CD1c-positive myeloid dendritic cell (primary cell): ENCODE measurements at regions not wholly inside any gene's neighbourhood (a gene's known extent, or its start where the extent isn't known, plus 50 kb on each side); places are given as distances from the start of the nearest gene placed in this dataset.

Source experiments
- DNase-seq: peaks from one replicate; pipeline ENCODE4 v3.0.0-alpha.2; 2016; ENCODE audit errors: extremely low spot score

GRCh38 chr4:177573507-177573906 is 131.3 kb upstream of the AGA start:
- no peak for DNase-seq

- DNase-seq: no peak
These were observed 132.2 kb upstream of the AGA start for GRCh38 chr4:177574446-177574845.

- no peak for DNase-seq
These were observed 137.4 kb upstream of the AGA start for GRCh38 chr4:177579649-177580048.

- DNase-seq: no peak
These were observed 140.8 kb upstream of the AGA start for GRCh38 chr4:177582992-177583391.

- no peak for DNase-seq
These were observed 145.8 kb upstream of the AGA start for GRCh38 chr4:177587989-177588388.

GRCh38 chr4:177595386-177595785 is 153.1 kb upstream of the AGA start:
- no peak for DNase-seq

GRCh38 chr4:177596035-177596434 is 153.8 kb upstream of the AGA start:
- no peak for DNase-seq

- DNase-seq: no peak
These were observed 154.8 kb upstream of the AGA start for GRCh38 chr4:177596991-177597390.

- DNase-seq: no peak
These were observed 163.0 kb upstream of the AGA start for GRCh38 chr4:177605252-177605651.

GRCh38 chr4:177607111-177607573 is 164.9 kb upstream of the AGA start:
- DNase-seq: no peak

GRCh38 chr4:177611974-177612664 is 169.9 kb upstream of the AGA start:
- no peak for DNase-seq

GRCh38 chr4:177612684-177613083 is 170.4 kb upstream of the AGA start:
- DNase-seq: no peak

- DNase-seq: no peak
These were observed 190.2 kb upstream of the AGA start for GRCh38 chr4:177632481-177632880.

GRCh38 chr4:177638871-177639270 is 196.6 kb upstream of the AGA start:
- no peak for DNase-seq

GRCh38 chr4:177640864-177641263 is 198.6 kb upstream of the AGA start:
- no peak for DNase-seq

- DNase-seq: no peak
These were observed 218.0 kb upstream of the AGA start for GRCh38 chr4:177660223-177660622.

GRCh38 chr4:177667687-177668086 is 225.4 kb upstream of the AGA start:
- no peak for DNase-seq

GRCh38 chr4:177671387-177671786 is 229.2 kb upstream of the AGA start:
- DNase-seq: no peak

GRCh38 chr4:177671845-177672244 is 229.6 kb upstream of the AGA start:
- no peak for DNase-seq

GRCh38 chr4:177673985-177674489 is 231.8 kb upstream of the AGA start:
- DNase-seq: no peak

GRCh38 chr4:177680308-177680707 is 238.1 kb upstream of the AGA start:
- no peak for DNase-seq

GRCh38 chr4:177681902-177682301 is 239.7 kb upstream of the AGA start:
- no peak for DNase-seq

GRCh38 chr4:177687117-177687516 is 244.9 kb upstream of the AGA start:
- DNase-seq: no peak

GRCh38 chr4:177692907-177693306 is 250.7 kb upstream of the AGA start:
- DNase-seq: no peak
